Fibroblast of skin of left quadriceps (primary cell): ENCODE measurements at regions not wholly inside any gene's neighbourhood (a gene's known extent, or its start where the extent isn't known, plus 50 kb on each side); places are given as distances from the start of the nearest gene placed in this dataset.

Source experiments
- DNase-seq, 2 experiments: peaks; one replicate each; pipeline ENCODE4 v3.0.0-alpha.2; 2013; ENCODE audit warnings: low read depth in 2 of 2

GRCh38 chr13:24081387-24081786, 79.1 kb upstream of the SPATA13 start:
- DNase-seq: no peak

GRCh38 chr13:24083141-24083540, 77.4 kb upstream of the SPATA13 start:
- no peak for DNase-seq

GRCh38 chr13:24083722-24084421, 76.6 kb upstream of the SPATA13 start:
- DNase-seq: no peak

GRCh38 chr13:24085662-24086061, 74.9 kb upstream of the SPATA13 start:
- no peak for DNase-seq

GRCh38 chr13:24086642-24087041, 73.9 kb upstream of the SPATA13 start:
- no peak for DNase-seq

GRCh38 chr13:24087605-24088225, 72.8 kb upstream of the SPATA13 start:
- no peak for DNase-seq

DNA sequence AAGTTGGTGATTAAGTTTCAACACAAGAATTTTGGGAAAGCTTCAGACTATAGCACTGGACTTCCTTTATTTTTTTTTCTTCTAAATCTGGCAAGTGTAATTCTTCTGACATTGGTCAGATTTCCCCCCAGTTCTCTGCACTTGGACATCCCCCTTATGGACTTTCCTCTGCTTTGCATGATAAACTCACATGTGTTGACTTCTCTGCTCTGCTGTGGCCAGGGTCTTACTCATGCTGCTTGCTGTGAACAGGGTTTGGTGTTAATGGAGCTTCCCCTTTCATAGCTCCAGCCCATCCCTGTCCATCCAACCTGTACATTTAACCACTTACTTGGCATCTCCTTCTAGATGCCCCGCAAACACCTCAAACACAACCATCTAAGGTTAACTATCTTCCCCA, 70.5 kb upstream of the SPATA13 start:
- DNase-seq: no peak

GRCh38 chr13:24091080-24091479, 69.4 kb upstream of the SPATA13 start:
- DNase-seq: no peak

GRCh38 chr13:24092108-24092507, 68.4 kb upstream of the SPATA13 start:
- no peak for DNase-seq

DNA sequence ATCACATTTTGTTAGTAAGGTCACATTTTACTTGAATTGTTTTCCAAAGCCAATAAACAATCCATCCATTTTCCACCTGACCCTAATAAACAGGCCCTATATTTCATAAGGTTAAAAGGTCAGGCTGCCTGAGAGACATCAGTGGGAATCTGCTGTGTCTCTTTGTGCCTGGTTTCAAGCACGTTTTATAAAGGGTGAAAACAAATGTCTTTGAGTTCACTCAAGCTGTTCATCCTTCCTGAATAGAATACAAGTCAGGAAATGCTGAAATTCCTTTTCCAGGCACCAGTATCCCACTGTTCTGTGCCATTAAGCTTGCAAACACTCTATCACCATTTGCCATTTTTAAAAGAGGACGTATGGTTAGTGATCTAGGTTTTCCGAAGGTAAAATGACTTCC, 67.5 kb upstream of the SPATA13 start:
- no peak for DNase-seq

DNA sequence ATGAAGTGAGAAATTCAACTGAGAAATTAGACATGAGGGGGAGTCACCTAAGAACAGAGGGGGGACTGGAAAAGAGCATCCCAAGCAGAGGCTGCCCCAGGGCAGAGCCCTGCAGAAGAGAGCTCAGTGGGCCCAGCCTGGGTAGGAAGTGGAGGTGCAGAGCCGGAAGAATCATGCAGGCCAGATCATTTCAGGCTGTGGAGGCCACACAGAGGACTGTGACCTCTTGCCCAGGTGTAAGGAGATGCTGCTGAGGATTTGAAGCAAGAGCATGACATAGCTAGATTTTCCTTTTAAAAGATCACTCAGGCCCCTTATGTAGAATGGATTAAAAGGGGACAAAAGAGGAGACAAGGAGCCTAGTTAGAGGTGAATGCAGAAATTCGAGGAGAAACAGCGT, 63.9 kb upstream of the SPATA13 start:
- DNase-seq: no peak

DNA sequence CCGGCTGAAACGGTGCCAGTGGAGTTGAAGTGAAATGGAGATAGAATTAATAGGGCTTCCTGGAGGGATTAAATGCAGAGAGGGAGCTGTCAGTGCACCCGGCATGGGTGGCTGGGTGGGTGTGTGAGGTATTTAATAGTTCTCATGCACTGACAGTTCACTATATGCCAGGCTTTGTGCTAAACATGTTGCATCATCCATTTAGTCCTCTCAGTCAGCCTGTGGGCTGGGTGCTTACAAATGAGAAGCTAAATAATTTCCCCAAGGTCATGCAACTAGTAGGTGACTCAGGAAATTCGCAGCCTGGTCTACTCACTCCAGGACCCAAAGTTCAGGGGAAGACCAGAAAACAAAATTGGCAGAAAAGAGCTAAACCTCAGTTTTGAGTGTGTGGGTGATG, 63.5 kb upstream of the SPATA13 start:
- peak; percentile 9 to 10 for DNase-seq

- no peak for DNase-seq
These were observed 62.9 kb upstream of the SPATA13 start for GRCh38 chr13:24097667-24098066.

DNA sequence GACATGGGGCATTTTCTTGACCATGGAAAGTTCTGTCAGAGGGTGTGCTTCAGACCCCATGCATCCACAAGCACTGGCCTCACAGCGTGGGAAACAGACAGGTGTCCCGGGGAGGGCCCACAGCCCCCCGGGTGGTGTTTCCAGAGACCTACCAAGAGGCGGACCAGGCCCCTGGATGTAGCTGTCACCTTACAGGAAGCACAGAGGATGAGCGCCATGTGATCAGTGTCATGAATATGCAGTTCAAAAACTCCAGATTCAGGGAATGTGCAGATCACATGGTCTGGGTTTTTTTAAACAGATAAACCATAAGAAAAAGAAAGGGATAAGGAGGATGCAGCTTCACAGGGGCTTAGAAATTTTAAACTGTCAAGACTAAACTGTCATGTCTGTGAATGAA, 61.0 kb upstream of the SPATA13 start:
- DNase-seq: no peak

DNA sequence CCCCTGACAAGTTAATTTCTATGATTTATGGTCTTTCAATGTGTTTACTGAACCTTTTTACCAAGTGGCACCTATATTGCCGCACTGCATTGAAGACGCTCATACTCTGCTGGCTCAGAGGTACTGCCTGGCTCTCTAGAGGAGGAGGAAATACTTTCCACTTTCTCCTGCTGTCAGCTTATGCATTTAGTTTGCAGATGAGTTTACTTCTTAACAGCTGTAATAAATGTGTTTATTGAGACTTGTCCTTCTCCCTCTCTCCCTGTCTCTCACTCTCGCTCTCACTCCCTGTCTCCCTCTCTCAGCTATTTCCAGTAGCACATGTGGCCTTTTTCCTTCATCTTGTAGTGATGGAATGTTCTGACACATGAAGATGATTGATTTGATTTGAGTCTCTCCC, 60.3 kb upstream of the SPATA13 start:
- no peak for DNase-seq

GRCh38 chr13:24103782-24104372, 56.6 kb upstream of the SPATA13 start:
- DNase-seq: no peak

DNA sequence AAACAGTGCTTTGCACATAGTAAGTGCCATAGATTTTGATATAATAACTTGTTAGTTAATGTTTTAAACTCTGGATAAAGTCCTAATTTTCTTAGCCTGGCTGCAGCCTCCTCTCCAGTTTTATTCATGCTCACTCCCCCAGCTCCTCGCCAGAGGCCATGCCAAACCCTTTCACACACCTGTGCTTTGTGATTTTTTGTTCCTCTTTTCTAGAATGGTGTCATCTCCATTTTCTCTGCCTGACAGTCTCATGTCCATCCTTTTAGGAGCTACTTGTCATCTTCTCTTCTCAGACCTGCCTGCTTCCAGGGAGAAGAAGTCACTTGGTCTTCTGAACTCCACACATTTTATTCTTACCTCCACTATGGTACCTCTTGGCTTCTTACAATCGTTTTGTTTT, 55.8 kb upstream of the SPATA13 start:
- no peak for DNase-seq

GRCh38 chr13:24106429-24106828, 54.1 kb upstream of the SPATA13 start:
- no peak for DNase-seq

- no peak for DNase-seq
These were observed 52.4 kb upstream of the SPATA13 start for GRCh38 chr13:24107955-24108614.

- DNase-seq: no peak
These were observed 51.9 kb upstream of the SPATA13 start for GRCh38 chr13:24108615-24108965.

DNA sequence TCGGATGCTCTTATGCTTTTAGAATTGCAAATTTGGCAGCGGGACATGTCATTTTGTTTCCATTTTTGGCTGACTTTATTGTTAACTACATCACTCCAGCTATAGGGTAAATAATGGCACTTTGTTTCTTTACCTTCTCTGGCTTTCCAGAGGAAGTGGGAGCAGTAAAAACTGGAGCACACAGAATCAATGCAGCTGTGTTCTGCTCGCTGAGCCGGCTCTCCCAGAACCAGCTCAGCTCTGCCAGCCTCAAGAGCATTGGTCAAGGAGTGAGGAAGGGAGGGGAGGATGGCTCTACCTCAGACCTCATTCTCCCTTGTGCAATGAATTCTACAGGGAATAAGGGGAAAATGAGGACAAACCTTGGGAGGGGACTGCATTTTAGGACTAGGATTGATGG, 50.5 kb upstream of the SPATA13 start:
- no peak for DNase-seq
